GM19043 (cell line): ENCODE measurements at regions not wholly inside any gene's neighbourhood (a gene's known extent, or its start where the extent isn't known, plus 50 kb on each side); places are given as distances from the start of the nearest gene placed in this dataset.

ENCODE experiments used
- ATAC-seq: cut with Tn5 transposase; IDR thresholded peaks from one replicate; pipeline ENCODE4 v1.9.1; 2021; ENCODE audit warnings: low read depth; ENCODE audit not compliant: unreplicated experiment

- no peak for ATAC-seq
Measured at GRCh38 chr12:60281522-60281921, 685.7 kb downstream of the SLC16A7 start.

- ATAC-seq, result no peak
Measured at GRCh38 chr12:60290532-60290931, 694.7 kb downstream of the SLC16A7 start.

- ATAC-seq, result no peak
Measured at GRCh38 chr12:60308366-60308991, 712.6 kb downstream of the SLC16A7 start.

- no peak for ATAC-seq
Measured at GRCh38 chr12:60311940-60312339, 716.1 kb downstream of the SLC16A7 start.

GRCh38 chr12:60317361-60317760 lies 721.5 kb downstream of the SLC16A7 start:
- no peak for ATAC-seq

GRCh38 chr12:60324746-60325145 lies 728.9 kb downstream of the SLC16A7 start:
- no peak for ATAC-seq

- ATAC-seq, result no peak
Measured at GRCh38 chr12:60333461-60333860, 737.6 kb downstream of the SLC16A7 start.

- ATAC-seq, result no peak
Measured at GRCh38 chr12:60335745-60336144, 739.9 kb downstream of the SLC16A7 start.

GRCh38 chr12:60337839-60338549 lies 742.2 kb downstream of the SLC16A7 start:
- no peak for ATAC-seq

GRCh38 chr12:60345442-60345841 lies 749.6 kb downstream of the SLC16A7 start:
- no peak for ATAC-seq

GRCh38 chr12:60349232-60349978 lies 753.6 kb downstream of the SLC16A7 start:
- ATAC-seq, result no peak

GRCh38 chr12:60387356-60387755 lies 791.5 kb downstream of the SLC16A7 start:
- no peak for ATAC-seq

- ATAC-seq, result no peak
Measured at GRCh38 chr12:60391051-60391450, 795.2 kb downstream of the SLC16A7 start.

GRCh38 chr12:60391791-60392190 lies 796.0 kb downstream of the SLC16A7 start:
- no peak for ATAC-seq

- ATAC-seq, result no peak
Measured at GRCh38 chr12:60393093-60393492, 797.3 kb downstream of the SLC16A7 start.

- no peak for ATAC-seq
Measured at GRCh38 chr12:60394665-60395064, 798.8 kb downstream of the SLC16A7 start.

GRCh38 chr12:60398547-60398946 lies 802.7 kb downstream of the SLC16A7 start:
- no peak for ATAC-seq

GRCh38 chr12:60399064-60399463 lies 803.2 kb downstream of the SLC16A7 start:
- no peak for ATAC-seq

GRCh38 chr12:60402996-60403395 lies 807.2 kb downstream of the SLC16A7 start:
- no peak for ATAC-seq

- no peak for ATAC-seq
Measured at GRCh38 chr12:60415351-60415750, 819.5 kb downstream of the SLC16A7 start.

- ATAC-seq, result no peak
Measured at GRCh38 chr12:60419986-60420385, 824.2 kb downstream of the SLC16A7 start.

- ATAC-seq, result no peak
Measured at GRCh38 chr12:60421741-60422140, 825.9 kb downstream of the SLC16A7 start.
